ENCODE measurements at regions not wholly inside any gene's neighbourhood (a gene's known extent, or its start where the extent isn't known, plus 50 kb on each side); places are given as distances from the start of the nearest gene placed in this dataset.

GRCh38 chr13:109436055-109436622 lies 350.2 kb downstream of the IRS2 start:
- TF ChIP-seq, protein P1, sequence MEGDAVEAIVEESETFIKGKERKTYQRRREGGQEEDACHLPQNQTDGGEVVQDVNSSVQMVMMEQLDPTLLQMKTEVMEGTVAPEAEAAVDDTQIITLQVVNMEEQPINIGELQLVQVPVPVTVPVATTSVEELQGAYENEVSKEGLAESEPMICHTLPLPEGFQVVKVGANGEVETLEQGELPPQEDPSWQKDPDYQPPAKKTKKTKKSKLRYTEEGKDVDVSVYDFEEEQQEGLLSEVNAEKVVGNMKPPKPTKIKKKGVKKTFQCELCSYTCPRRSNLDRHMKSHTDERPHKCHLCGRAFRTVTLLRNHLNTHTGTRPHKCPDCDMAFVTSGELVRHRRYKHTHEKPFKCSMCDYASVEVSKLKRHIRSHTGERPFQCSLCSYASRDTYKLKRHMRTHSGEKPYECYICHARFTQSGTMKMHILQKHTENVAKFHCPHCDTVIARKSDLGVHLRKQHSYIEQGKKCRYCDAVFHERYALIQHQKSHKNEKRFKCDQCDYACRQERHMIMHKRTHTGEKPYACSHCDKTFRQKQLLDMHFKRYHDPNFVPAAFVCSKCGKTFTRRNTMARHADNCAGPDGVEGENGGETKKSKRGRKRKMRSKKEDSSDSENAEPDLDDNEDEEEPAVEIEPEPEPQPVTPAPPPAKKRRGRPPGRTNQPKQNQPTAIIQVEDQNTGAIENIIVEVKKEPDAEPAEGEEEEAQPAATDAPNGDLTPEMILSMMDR (optimal IDR thresholded peaks at IDR 0.05 in 1 of 3, IDR thresholded peaks at IDR 0.05 in 1 of 3, conservative IDR thresholded peaks at IDR 0.05 in 1 of 3; ENCODE audit: extremely low read depth in 1 of 3, insufficient read depth in 2 of 3, low read length in 3 of 3), result no peak
- TF ChIP-seq EZH2 (IDR thresholded peaks at IDR 0.05; ENCODE audit: low read length), result no peak
